ENCODE measurements at regions not wholly inside any gene's neighbourhood (a gene's known extent, or its start where the extent isn't known, plus 50 kb on each side); places are given as distances from the start of the nearest gene placed in this dataset.
"Not testable (repeated sequence)": the region's sequence is repeated elsewhere in the genome, so short reads cannot be mapped to it uniquely, and the experiment has no call there.

DNA sequence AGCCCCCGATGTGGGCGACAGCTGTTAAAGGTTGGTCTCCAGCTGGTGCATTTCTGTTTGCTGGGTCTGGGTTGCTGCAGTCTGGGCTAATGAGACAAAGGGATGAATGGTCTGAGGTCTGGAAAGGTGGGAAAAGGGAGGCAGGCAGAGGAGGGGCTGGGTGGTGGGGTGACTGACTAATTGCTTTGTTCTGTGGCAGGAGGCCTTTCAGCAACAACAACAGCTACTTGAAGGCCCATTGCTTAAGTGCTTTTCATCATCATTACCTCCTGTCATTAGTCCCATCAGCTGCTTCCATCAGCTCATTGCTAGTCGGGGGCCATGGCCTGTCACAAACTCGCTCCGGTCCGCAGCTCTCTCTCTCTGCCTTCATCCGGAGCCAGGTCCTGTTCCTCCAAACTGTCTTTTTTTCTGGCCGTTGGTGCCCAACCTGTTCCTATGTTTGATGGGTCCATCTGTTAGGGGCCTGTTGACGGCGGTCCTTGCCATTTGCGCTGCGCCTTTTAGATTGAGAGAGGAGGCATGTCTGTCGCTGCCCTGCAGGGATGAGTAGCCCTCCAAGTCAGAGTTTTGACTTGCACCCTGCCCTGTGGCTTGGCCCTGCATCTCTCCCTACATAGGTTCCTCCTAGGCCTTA lies 105.6 kb upstream of the PLXNA2 start:
- no peak for DNase-seq
- TF ChIP-seq CTCF (IDR thresholded peaks at IDR 0.05; ENCODE audit: low read depth, low read length) = no peak

DNA sequence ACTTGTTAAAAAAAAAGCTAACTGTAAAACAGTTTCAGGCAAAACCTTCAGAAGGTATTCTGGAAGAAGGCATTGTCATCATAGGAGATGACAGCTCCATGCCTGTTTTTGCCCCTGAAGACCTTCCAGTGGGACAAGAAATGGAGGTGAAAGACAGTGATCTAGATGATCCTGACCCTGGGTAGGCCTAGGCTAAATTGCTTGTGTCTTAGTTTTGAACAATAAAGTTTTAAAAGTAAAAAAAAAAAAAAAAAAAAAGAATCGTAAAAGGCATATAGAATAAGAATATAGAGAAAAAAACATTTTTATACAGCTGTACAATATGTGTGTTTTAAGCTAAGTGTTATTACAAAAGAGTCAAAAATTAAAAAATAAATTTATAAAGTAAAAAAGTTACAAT lies 106.6 kb upstream of the PLXNA2 start:
- Histone ChIP-seq H3K36me3 (no peaks in the 10 kb centered on the region), H3K27me3 (ENCODE audit: insufficient read depth, low read depth, severe bottlenecking) (peaks cover 55% of the 10 kb centered on the region), H3K27ac (no peak overlapping the region), H3K4me3 (ENCODE audit: low read depth, low read length) (no peak overlapping the region), H3K9me3 (ENCODE audit: severe bottlenecking) (no peaks in the 10 kb centered on the region)
- TF ChIP-seq CTCF (IDR thresholded peaks at IDR 0.05; ENCODE audit: low read depth, low read length) = no peak
- no peak for DNase-seq

More for the DNA sequence above, 105.6 kb upstream of the PLXNA2 start:
- no peaks in the 10 kb centered on the region for H3K9me3 ChIP-seq (ENCODE audit: severe bottlenecking)
- no peak overlapping the region for H3K4me3 ChIP-seq (ENCODE audit: low read depth, low read length)
- no peaks in the 10 kb centered on the region for H3K36me3 ChIP-seq
- no peak overlapping the region for H3K27ac ChIP-seq
- peaks cover 58% of the 10 kb centered on the region for H3K27me3 ChIP-seq (ENCODE audit: insufficient read depth, low read depth, severe bottlenecking)

DNA sequence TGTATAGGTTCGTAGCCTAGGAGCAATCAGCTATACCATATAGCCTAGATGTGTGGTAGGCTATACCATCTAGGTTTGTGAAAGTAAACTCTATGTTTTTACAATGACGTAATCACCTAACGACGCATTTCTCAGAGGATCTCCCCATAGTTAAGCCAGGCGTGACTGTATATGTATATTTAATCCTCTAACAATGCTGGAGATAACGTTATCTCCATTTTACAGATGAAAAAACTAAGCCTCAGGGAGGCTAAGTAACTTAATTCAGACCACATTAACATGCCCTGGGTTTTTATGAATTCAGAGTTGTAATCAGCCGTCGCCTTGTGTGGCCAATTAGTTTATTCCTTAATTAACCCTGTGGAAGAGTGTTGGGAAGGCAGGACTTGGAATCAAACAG lies 107.7 kb upstream of the PLXNA2 start:
- Histone ChIP-seq H3K4me3 (ENCODE audit: low read depth, low read length) (no peak overlapping the region), H3K9me3 (ENCODE audit: severe bottlenecking) (no peaks in the 10 kb centered on the region), H3K27ac (no peak overlapping the region), H3K36me3 (no peaks in the 10 kb centered on the region), H3K27me3 (ENCODE audit: insufficient read depth, low read depth, severe bottlenecking) (peaks cover 51% of the 10 kb centered on the region)
- TF ChIP-seq CTCF (IDR thresholded peaks at IDR 0.05; ENCODE audit: low read depth, low read length) = no peak
- no peak for DNase-seq

DNA sequence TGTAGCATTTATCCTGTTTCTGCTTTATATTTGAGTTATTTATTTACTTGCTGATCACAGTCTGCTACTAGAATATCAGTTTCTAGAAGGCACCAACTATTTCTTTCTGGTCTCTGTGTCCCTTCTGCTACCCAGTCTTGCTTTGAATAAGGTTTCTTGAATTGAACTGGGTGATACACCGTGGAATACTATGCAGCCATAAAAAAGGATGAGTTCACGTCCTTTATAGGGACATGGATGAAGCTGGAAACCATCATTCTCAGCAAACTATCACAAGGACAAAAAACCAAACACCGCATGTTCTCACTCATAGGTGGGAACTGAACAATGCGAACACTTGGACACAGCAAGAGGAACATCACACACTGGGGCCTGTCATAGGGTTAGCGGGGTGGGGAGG lies 109.6 kb upstream of the PLXNA2 start:
- not testable (repeated sequence) for H3K9me3 ChIP-seq (ENCODE audit: severe bottlenecking); DNase-seq; H3K27ac ChIP-seq; H3K36me3 ChIP-seq; H3K4me3 ChIP-seq (ENCODE audit: low read depth, low read length)
- peaks cover 44% of the 10 kb centered on the region for H3K27me3 ChIP-seq (ENCODE audit: insufficient read depth, low read depth, severe bottlenecking)

GRCh38 chr1:208357644-208358507 lies 113.7 kb upstream of the PLXNA2 start:
- H3K27ac ChIP-seq = no peak overlapping the region
- TF ChIP-seq CTCF (IDR thresholded peaks at IDR 0.05; ENCODE audit: low read depth, low read length) = no peak
- no peaks in the 10 kb centered on the region for H3K36me3 ChIP-seq
- H3K27me3 ChIP-seq (ENCODE audit: insufficient read depth, low read depth, severe bottlenecking) = peaks cover 52% of the 10 kb centered on the region
- no peaks in the 10 kb centered on the region for H3K9me3 ChIP-seq (ENCODE audit: severe bottlenecking)
- no peak for DNase-seq
- no peak overlapping the region for H3K4me3 ChIP-seq (ENCODE audit: low read depth, low read length)

- no peak for TF ChIP-seq CTCF (IDR thresholded peaks at IDR 0.05; ENCODE audit: low read depth, low read length)
- Histone ChIP-seq H3K36me3 (no peaks in the 10 kb centered on the region), H3K27me3 (ENCODE audit: insufficient read depth, low read depth, severe bottlenecking) (peaks cover 54% of the 10 kb centered on the region), H3K9me3 (ENCODE audit: severe bottlenecking) (no peaks in the 10 kb centered on the region), H3K4me3 (ENCODE audit: low read depth, low read length) (no peak overlapping the region), H3K27ac (no peak overlapping the region)
- no peak for DNase-seq
These were observed 114.5 kb upstream of the PLXNA2 start for GRCh38 chr1:208358651-208359050.

All from WERI-Rb-1 (cell line).